Natural killer cell (primary cell): ENCODE measurements at regions not wholly inside any gene's neighbourhood (a gene's known extent, or its start where the extent isn't known, plus 50 kb on each side); places are given as distances from the start of the nearest gene placed in this dataset.
"Not testable (repeated sequence)": the region's sequence is repeated elsewhere in the genome, so short reads cannot be mapped to it uniquely, and the experiment has no call there.

Experiments
- ATAC-seq, 3 donors: fragments of 150-1000 bp in 2 of 3; fragments of 200-7000 bp in 1 of 3; cut with Tn5 transposase; 1 replicate in 1 of 3; 2 replicates in 2 of 3; pipeline ENCODE4 v1.10.0; 2021; ENCODE audit warnings: mild to moderate bottlenecking in 2 of 3, moderate library complexity in 2 of 3
- DNase-seq, 2 donors: peaks; one replicate each; pipeline versions ENCODE4 v3.0.0 to v3.0.0-alpha.2; 2013 to 2021; ENCODE audit warnings: mixed read lengths in 1 of 2
- H3K27ac ChIP-seq: one replicate; pipeline ENCODE4 v1.5.1; 2013; ENCODE audit warnings: mild to moderate bottlenecking, low read length
- H3K27me3 ChIP-seq: one replicate; pipeline ENCODE4 v1.6.1; 2013; ENCODE audit warnings: low read length; ENCODE audit not compliant: control insufficient read depth, insufficient read depth
- H3K36me3 ChIP-seq: one replicate; pipeline ENCODE4 v1.6.1; 2013; ENCODE audit warnings: low read length; ENCODE audit not compliant: control insufficient read depth, insufficient read depth
- H3K4me1 ChIP-seq: one replicate; pipeline ENCODE4 v1.6.1; 2013; ENCODE audit warnings: low read length; ENCODE audit not compliant: control insufficient read depth, insufficient read depth
- H3K4me3 ChIP-seq: one replicate; pipeline ENCODE4 v1.5.1; 2013; ENCODE audit warnings: low read length
- H3K9me3 ChIP-seq: one replicate; pipeline ENCODE4 v1.6.1; 2013; ENCODE audit warnings: low read length; ENCODE audit not compliant: control insufficient read depth, insufficient read depth
- H3K27ac Mint-ChIP-seq, 2 donors: one replicate each; pipeline ENCODE4 v1.8.0; 2022; ENCODE audit warnings: mild to moderate bottlenecking in 2 of 2, mixed read lengths in 2 of 2, moderate library complexity in 1 of 2
- H3K27me3 Mint-ChIP-seq, 2 donors: one replicate each; pipeline ENCODE4 v1.8.0; 2022; ENCODE audit warnings: low read depth in 2 of 2, mixed read lengths in 2 of 2
- H3K36me3 Mint-ChIP-seq: one replicate; pipeline ENCODE4 v1.8.0; 2022; ENCODE audit warnings: mixed read lengths
- H3K4me1 Mint-ChIP-seq, 2 donors: one replicate each; pipeline ENCODE4 v1.8.0; 2022; ENCODE audit warnings: mixed read lengths in 2 of 2
- H3K4me3 Mint-ChIP-seq: one replicate; pipeline ENCODE4 v1.8.0; 2022; ENCODE audit warnings: mild to moderate bottlenecking, moderate library complexity, mixed read lengths
- H3K9me3 Mint-ChIP-seq, 2 donors: one replicate each; pipeline ENCODE4 v1.8.0; 2022; ENCODE audit warnings: mixed read lengths in 2 of 2
- WGBS: methylation state at CpG from one replicate; pipeline ENCODE4 v1.1.7; 2013; ENCODE audit warnings: missing lambda C conversion rate; ENCODE audit not compliant: insufficient coverage; 5-methylcytosine and 5-hydroxymethylcytosine counted together
- intact Hi-C: fragments of 100-400 bp; cut with micrococcal nuclease; formaldehyde crosslinking; loops from one replicate; pipeline ENCODE4 v1.14.2; 2022
- TF ChIP-seq, protein P1 (sequence below): fragments of 200-600 bp; IDR thresholded peaks from one replicate; pipeline ENCODE4 v1.8.0; 2022; ENCODE audit warnings: antibody characterized with exemption

DNA sequence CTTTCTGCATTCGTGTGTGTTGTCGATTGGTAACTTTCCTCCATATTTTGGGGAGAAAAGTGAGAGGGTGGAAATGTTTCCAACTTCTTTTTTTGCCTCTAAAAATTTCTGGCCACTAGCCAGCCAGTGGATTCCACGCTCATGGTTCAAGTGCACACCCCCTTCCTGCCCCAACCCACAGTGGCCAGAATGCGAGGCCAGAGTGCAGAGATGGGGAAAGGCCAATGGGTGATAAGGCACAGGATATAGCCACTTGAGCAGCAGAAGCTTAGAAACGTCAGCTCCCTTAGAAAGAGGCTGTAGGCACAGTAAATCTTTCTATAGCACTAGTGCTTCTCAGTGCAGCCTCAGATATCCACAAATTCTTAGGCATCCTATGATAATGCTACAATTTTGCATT is 75.8 kb upstream of the ADRB2 start:
- H3K4me3 Mint-ChIP-seq, result no peak overlapping the region
- intact Hi-C loops, result no loop called here
- H3K9me3 ChIP-seq, result no peaks in the 10 kb centered on the region
- ATAC-seq (peak in 2 of 3 donors; percentile 48 to 78), DNase-seq (no peak)
- no peaks in the 10 kb centered on the region for H3K36me3 ChIP-seq
- peaks cover 5% of the 10 kb centered on the region for H3K36me3 Mint-ChIP-seq
- peaks cover 0 to 2% of the 10 kb centered on the region in 2 donors for H3K9me3 Mint-ChIP-seq
- TF ChIP-seq, protein P1, sequence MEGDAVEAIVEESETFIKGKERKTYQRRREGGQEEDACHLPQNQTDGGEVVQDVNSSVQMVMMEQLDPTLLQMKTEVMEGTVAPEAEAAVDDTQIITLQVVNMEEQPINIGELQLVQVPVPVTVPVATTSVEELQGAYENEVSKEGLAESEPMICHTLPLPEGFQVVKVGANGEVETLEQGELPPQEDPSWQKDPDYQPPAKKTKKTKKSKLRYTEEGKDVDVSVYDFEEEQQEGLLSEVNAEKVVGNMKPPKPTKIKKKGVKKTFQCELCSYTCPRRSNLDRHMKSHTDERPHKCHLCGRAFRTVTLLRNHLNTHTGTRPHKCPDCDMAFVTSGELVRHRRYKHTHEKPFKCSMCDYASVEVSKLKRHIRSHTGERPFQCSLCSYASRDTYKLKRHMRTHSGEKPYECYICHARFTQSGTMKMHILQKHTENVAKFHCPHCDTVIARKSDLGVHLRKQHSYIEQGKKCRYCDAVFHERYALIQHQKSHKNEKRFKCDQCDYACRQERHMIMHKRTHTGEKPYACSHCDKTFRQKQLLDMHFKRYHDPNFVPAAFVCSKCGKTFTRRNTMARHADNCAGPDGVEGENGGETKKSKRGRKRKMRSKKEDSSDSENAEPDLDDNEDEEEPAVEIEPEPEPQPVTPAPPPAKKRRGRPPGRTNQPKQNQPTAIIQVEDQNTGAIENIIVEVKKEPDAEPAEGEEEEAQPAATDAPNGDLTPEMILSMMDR, result no peak
- H3K27ac ChIP-seq, result no peak overlapping the region
- no peaks in the 10 kb centered on the region for H3K27me3 ChIP-seq
- H3K27me3 Mint-ChIP-seq, result peaks cover 0 to 2% of the 10 kb centered on the region in 2 donors
- peaks cover 5% of the 10 kb centered on the region in 2 donors for H3K4me1 Mint-ChIP-seq
- no peaks in the 10 kb centered on the region for H3K4me1 ChIP-seq
- WGBS, result 19% methylated on average over 3 of the region's 5 CpGs
- no peak overlapping the region for H3K4me3 ChIP-seq
- no peak overlapping the region for H3K27ac Mint-ChIP-seq

DNA sequence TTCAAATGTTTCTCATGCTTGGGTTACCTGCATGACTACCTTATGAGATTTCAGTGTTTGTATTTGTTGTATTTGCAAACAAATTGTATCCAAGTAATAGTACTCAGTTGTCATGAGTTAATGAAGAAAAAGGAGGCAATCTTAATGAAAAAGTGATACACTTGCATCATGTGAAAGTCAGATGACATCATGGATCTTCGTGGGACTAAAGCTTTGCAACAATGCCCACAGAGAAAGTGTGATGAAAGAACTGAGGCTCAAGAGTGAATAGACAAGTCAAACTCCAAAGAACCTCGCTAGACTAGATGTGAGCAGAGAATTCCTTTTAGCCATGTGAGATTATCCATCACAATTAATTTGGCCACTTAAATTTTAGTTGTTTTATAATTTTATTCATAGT is 75.4 kb upstream of the ADRB2 start:
- Mint-ChIP-seq H3K4me1 (peaks cover 5% of the 10 kb centered on the region in 2 donors), H3K36me3 (peaks cover 9% of the 10 kb centered on the region), H3K9me3 (peaks cover 0 to 2% of the 10 kb centered on the region in 2 donors), H3K4me3 (no peak overlapping the region), H3K27me3 (peaks cover 0 to 2% of the 10 kb centered on the region in 2 donors), H3K27ac (no peak overlapping the region)
- Histone ChIP-seq H3K9me3 (no peaks in the 10 kb centered on the region), H3K4me3 (no peak overlapping the region), H3K27ac (no peak overlapping the region), H3K4me1 (no peaks in the 10 kb centered on the region), H3K27me3 (no peaks in the 10 kb centered on the region), H3K36me3 (no peaks in the 10 kb centered on the region)
- intact Hi-C loops, result no loop called here
- WGBS, result 46% methylated on average over 2 of the region's 2 CpGs
- no peak for DNase-seq
- ATAC-seq, result no peak
- TF ChIP-seq, protein P1, result no peak

DNA sequence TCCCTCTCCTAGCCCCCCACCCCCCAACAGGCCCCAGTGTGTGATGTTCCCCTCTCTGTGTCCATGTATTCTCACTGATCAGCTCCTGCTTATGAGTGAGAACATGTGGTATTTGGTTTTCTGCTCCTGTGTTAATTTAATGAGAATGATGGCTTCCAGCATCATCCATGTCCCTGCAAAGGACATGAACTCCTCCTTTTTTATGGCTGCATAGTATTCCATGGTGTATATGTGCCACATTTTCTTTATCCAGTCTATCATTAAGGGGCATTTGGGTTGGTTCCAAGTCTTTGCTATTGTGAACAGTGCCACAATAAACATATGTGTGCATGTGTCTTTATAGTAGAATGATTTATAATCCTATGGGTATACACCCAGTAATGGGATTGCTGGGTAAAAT is 74.0 kb upstream of the ADRB2 start:
- H3K4me3 Mint-ChIP-seq, H3K4me1 Mint-ChIP-seq, H3K9me3 Mint-ChIP-seq, H3K27me3 Mint-ChIP-seq, H3K36me3 ChIP-seq, H3K27ac Mint-ChIP-seq, H3K27ac ChIP-seq, DNase-seq, H3K4me3 ChIP-seq, H3K27me3 ChIP-seq, intact Hi-C loops, H3K9me3 ChIP-seq, ATAC-seq, H3K4me1 ChIP-seq: not testable (repeated sequence)
- H3K36me3 Mint-ChIP-seq, result peaks cover 23% of the 10 kb centered on the region

DNA sequence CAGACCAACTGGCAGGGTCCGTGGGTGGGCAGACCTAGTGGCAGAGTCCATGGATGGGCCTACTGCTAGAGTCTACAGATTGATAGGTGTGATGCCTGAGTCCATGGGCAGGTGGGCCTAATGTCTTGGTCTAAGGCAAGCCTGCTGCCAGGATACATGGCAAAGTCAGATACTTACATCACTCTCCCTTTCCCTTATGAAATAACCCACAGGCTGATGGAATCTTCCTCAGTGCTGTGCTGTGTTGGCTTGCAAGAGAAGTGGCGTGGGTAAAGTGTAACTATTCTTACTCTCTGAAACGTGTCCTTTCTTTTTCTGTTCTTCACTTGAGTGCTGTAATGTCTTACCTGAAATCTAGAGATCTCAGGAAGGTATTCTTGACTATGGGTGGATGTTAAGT is 67.3 kb upstream of the ADRB2 start:
- Mint-ChIP-seq H3K36me3 (peaks cover 36% of the 10 kb centered on the region), H3K9me3 (peaks cover 0 to 3% of the 10 kb centered on the region in 2 donors), H3K4me3 (no peak overlapping the region), H3K27me3 (peaks cover 0 to 13% of the 10 kb centered on the region in 2 donors), H3K27ac (no peak overlapping the region), H3K4me1 (peaks cover 13 to 16% of the 10 kb centered on the region in 2 donors)
- TF ChIP-seq, protein P1, result no peak
- intact Hi-C loops, result no loop called here
- H3K9me3 ChIP-seq, result no peaks in the 10 kb centered on the region
- WGBS, result 48% methylated on average over 3 of the region's 3 CpGs
- H3K27ac ChIP-seq, result no peak overlapping the region
- peaks cover 3% of the 10 kb centered on the region for H3K4me1 ChIP-seq
- DNase-seq (no peak), ATAC-seq (no peak)
- no peaks in the 10 kb centered on the region for H3K27me3 ChIP-seq
- no peaks in the 10 kb centered on the region for H3K36me3 ChIP-seq
- H3K4me3 ChIP-seq, result no peak overlapping the region
